Suprapubic skin (tissue), 4 donors: ENCODE measurements at regions not wholly inside any gene's neighbourhood (a gene's known extent, or its start where the extent isn't known, plus 50 kb on each side); places are given as distances from the start of the nearest gene placed in this dataset.

Source experiments
- CTCF ChIP-seq, 2 donors: fragments of 200-600 bp in 1 of 2; fragments of 450-650 bp in 1 of 2; sonication (generic) in 1 of 2; IDR thresholded peaks; one replicate each; pipeline ENCODE4 v1.5.1; 2016 to 2019; ENCODE audit warnings: antibody characterized with exemption in 2 of 2, mild to moderate bottlenecking in 1 of 2, moderate library complexity in 1 of 2
- POLR2A ChIP-seq, 2 donors: fragments of 450-650 bp; IDR thresholded peaks; one replicate each; pipeline ENCODE4 v1.6.1; 2017; ENCODE audit warnings: antibody characterized with exemption in 2 of 2, mild to moderate bottlenecking in 2 of 2, moderate library complexity in 2 of 2
- POLR2AphosphoS5 ChIP-seq, 3 donors: sonication (generic); formaldehyde crosslinking; IDR thresholded peaks; one replicate each; pipeline ENCODE4 v1.6.1; 2017; ENCODE audit warnings: antibody characterized with exemption in 3 of 3

GRCh38 chr6:112597176-112597575 is 250.0 kb downstream of the RFPL4B start:
- TF ChIP-seq POLR2AphosphoS5 (IDR thresholded peaks at IDR 0.05) (no peak), CTCF (IDR thresholded peaks at IDR 0.05) (no peak), POLR2A (IDR thresholded peaks at IDR 0.05) (no peak)
